H1 (cell line): ENCODE measurements at regions not wholly inside any gene's neighbourhood (a gene's known extent, or its start where the extent isn't known, plus 50 kb on each side); places are given as distances from the start of the nearest gene placed in this dataset.

ENCODE experiments used
- CTCF ChIA-PET: fragments of 300-600 bp; sonication (Branson Sonifier 250); formaldehyde crosslinking; loops from one replicate; lab custom pipeline; 2021; ENCODE audit not compliant: partially characterized antibody; lab: Charles Lee
- POLR2A ChIA-PET: fragments of 300-600 bp; sonication (Branson Sonifier 250); formaldehyde crosslinking; loops from one replicate; lab custom pipeline; 2021; ENCODE audit warnings: inconsistent platforms; ENCODE audit not compliant: partially characterized antibody; lab: Charles Lee
- DNase-seq, 2 experiments: peaks; one replicate each; pipeline versions ENCODE4 v3.0.0 to v3.0.0-alpha.2; 2010 to 2022; ENCODE audit warnings: low spot score in 2 of 2, low read depth in 1 of 2, mixed read lengths in 1 of 2
- FAIRE-seq: peaks from 2 replicates; lab custom pipeline; 2011; peaks lifted over from hg19 to GRCh38; lab: Jason Lieb, UNC
- H2AFZ ChIP-seq: 2 replicates; pipeline ENCODE4 v1.8.1; 2012; ENCODE audit warnings: low read length, inconsistent platforms
- H2AK5ac ChIP-seq: 2 replicates; pipeline ENCODE4 v1.6.1; 2013; ENCODE audit warnings: low read depth, low read length
- H2BK120ac ChIP-seq: replicated peaks from 2 replicates; pipeline ENCODE3; 2013; ENCODE audit warnings: low read depth, low read length, inconsistent platforms
- H2BK12ac ChIP-seq: 2 replicates; pipeline ENCODE4 v1.6.1; 2013; ENCODE audit warnings: low read depth, low read length
- H2BK15ac ChIP-seq: 2 replicates; pipeline ENCODE4 v1.6.1; 2013; ENCODE audit warnings: low read length
- H2BK20ac ChIP-seq: 2 replicates; pipeline ENCODE4 v1.6.1; 2013; ENCODE audit warnings: low read length
- H2BK5ac ChIP-seq: 2 replicates; pipeline ENCODE4 v1.6.1; 2013; ENCODE audit warnings: low read depth, low read length
- H3K14ac ChIP-seq: 2 replicates; pipeline ENCODE4 v1.6.1; 2013; ENCODE audit warnings: inconsistent platforms; ENCODE audit not compliant: insufficient read length
- H3K18ac ChIP-seq: 2 replicates; pipeline ENCODE4 v1.6.1; 2013; ENCODE audit warnings: low read length; ENCODE audit errors: extremely low read depth
- H3K23ac ChIP-seq: 2 replicates; pipeline ENCODE4 v1.6.1; 2013; ENCODE audit warnings: inconsistent platforms; ENCODE audit not compliant: insufficient read length
- H3K23me2 ChIP-seq: 2 replicates; pipeline ENCODE4 v1.6.1; 2013; ENCODE audit warnings: low read depth, low read length
- H3K27ac ChIP-seq: 2 replicates; pipeline ENCODE4 v1.6.1; 2011; ENCODE audit warnings: low read depth, low read length, inconsistent platforms
- H3K27me3 ChIP-seq, 4 experiments: replicated peaks in 1 of 4; 1 replicate in 1 of 4; 2 replicates in 3 of 4; pipeline versions ENCODE4 v1.6.1 to v1.8.1; 2011 to 2013; ENCODE audit warnings: low read length in 3 of 4, mild to moderate bottlenecking in 3 of 4, inconsistent platforms in 2 of 4, mixed read lengths in 2 of 4, moderate library complexity in 1 of 4; ENCODE audit not compliant: control insufficient read depth in 3 of 4, insufficient read depth in 3 of 4; ENCODE audit errors: extremely low read depth in 1 of 4
- H3K36me3 ChIP-seq, 4 experiments: 2 replicates each; pipeline versions ENCODE4 v1.6.1 to v1.8.1; 2011 to 2013; ENCODE audit warnings: mild to moderate bottlenecking in 4 of 4, low read length in 3 of 4, moderate library complexity in 2 of 4, control low read depth in 1 of 4, inconsistent platforms in 1 of 4; ENCODE audit not compliant: insufficient read depth in 4 of 4, control insufficient read depth in 2 of 4
- H3K4ac ChIP-seq: replicated peaks from 2 replicates; pipeline ENCODE3; 2013; ENCODE audit warnings: low read length, low read depth, mixed read lengths, inconsistent platforms; ENCODE audit not compliant: insufficient read length
- H3K4me1 ChIP-seq, 4 experiments: replicated peaks in 1 of 4; 1 replicate in 1 of 4; 2 replicates in 3 of 4; pipeline versions ENCODE4 v1.6.1 to v1.8.1; 2011 to 2013; ENCODE audit warnings: low read length in 3 of 4, inconsistent platforms in 2 of 4, mixed read lengths in 1 of 4; ENCODE audit not compliant: insufficient read depth in 4 of 4, control insufficient read depth in 3 of 4
- H3K4me2 ChIP-seq, 2 experiments: 2 replicates each; pipeline versions ENCODE4 v1.6.1 to v1.8.1; 2011 to 2013; ENCODE audit warnings: low read depth in 2 of 2, low read length in 2 of 2, control low read depth in 1 of 2, inconsistent platforms in 1 of 2, mild to moderate bottlenecking in 1 of 2; ENCODE audit not compliant: insufficient read depth in 1 of 2
- H3K4me3 ChIP-seq, 4 experiments: fragments of 200-600, 300-600 bp in 1 of 4; sonication (generic), shearing (Covaris generic), sonication (Bioruptor Twin) in 1 of 4; 2 replicates each; pipeline versions ENCODE4 v1.5.1 to v1.8.1; 2011 to 2016; ENCODE audit warnings: low read length in 4 of 4, low read depth in 3 of 4, control low read depth in 2 of 4, inconsistent platforms in 2 of 4, mild to moderate bottlenecking in 2 of 4, mixed read lengths in 1 of 4, moderate library complexity in 1 of 4; ENCODE audit not compliant: insufficient read depth in 2 of 4; ENCODE audit errors: extremely low read depth in 1 of 4
- H3K56ac ChIP-seq: replicated peaks from 2 replicates; pipeline ENCODE3; 2013; ENCODE audit warnings: low read depth, mild to moderate bottlenecking, mixed read lengths, low read length, inconsistent platforms; ENCODE audit not compliant: insufficient read length
- H3K79me1 ChIP-seq: 2 replicates; pipeline ENCODE4 v1.6.1; 2013; ENCODE audit warnings: low read depth, low read length, control low read depth
- H3K79me2 ChIP-seq, 2 experiments: 2 replicates each; pipeline versions ENCODE4 v1.6.1 to v1.8.1; 2012 to 2013; ENCODE audit warnings: low read length in 2 of 2, mild to moderate bottlenecking in 2 of 2, inconsistent platforms in 1 of 2; ENCODE audit not compliant: insufficient read depth in 2 of 2, control insufficient read depth in 1 of 2
- H3K9ac ChIP-seq, 4 experiments: replicated peaks in 1 of 4; 1 replicate in 1 of 4; 2 replicates in 3 of 4; pipeline versions ENCODE4 v1.6.1 to v1.8.1; 2011 to 2013; ENCODE audit warnings: low read depth in 3 of 4, low read length in 3 of 4, control low read depth in 2 of 4, mild to moderate bottlenecking in 2 of 4, moderate library complexity in 2 of 4, inconsistent platforms in 1 of 4; ENCODE audit errors: extremely low read depth in 1 of 4
- H3K9me3 ChIP-seq, 2 experiments: 2 replicates each; pipeline versions ENCODE4 v1.6.1 to v1.8.1; 2012 to 2013; ENCODE audit warnings: mild to moderate bottlenecking in 2 of 2, moderate library complexity in 2 of 2, control low read depth in 1 of 2, inconsistent platforms in 1 of 2, low read depth in 1 of 2, low read length in 1 of 2, mixed read lengths in 1 of 2; ENCODE audit not compliant: insufficient read depth in 2 of 2
- H4K20me1 ChIP-seq, 2 experiments: replicated peaks in 1 of 2; 2 replicates each; pipeline versions ENCODE3 to v1.8.1; 2011 to 2013; ENCODE audit warnings: inconsistent platforms in 2 of 2, low read length in 2 of 2, mild to moderate bottlenecking in 1 of 2; ENCODE audit not compliant: insufficient read depth in 2 of 2, control insufficient read depth in 1 of 2
- H4K5ac ChIP-seq: 2 replicates; pipeline ENCODE4 v1.6.1; 2013; ENCODE audit warnings: low read length, low read depth, mixed read lengths, inconsistent platforms; ENCODE audit not compliant: insufficient read length
- H4K8ac ChIP-seq: 2 replicates; pipeline ENCODE4 v1.8.0; 2013; ENCODE audit warnings: mild to moderate bottlenecking, moderate library complexity, low read length, inconsistent platforms; ENCODE audit not compliant: insufficient read depth; ENCODE audit errors: extremely low read depth
- H4K91ac ChIP-seq: replicated peaks from 2 replicates; pipeline ENCODE3; 2013; ENCODE audit warnings: low read length, mixed read lengths, inconsistent platforms; ENCODE audit not compliant: insufficient read length
- BACH1 ChIP-seq: IDR thresholded peaks from 2 replicates; pipeline ENCODE4 v1.6.1; 2012; ENCODE audit warnings: low read length, improper control_type of control experiment
- CBX5 ChIP-seq: fragments of 300-800, 300-1000 bp; sonication (generic); IDR thresholded peaks from 2 replicates; pipeline ENCODE4 v1.7.1; 2016; ENCODE audit warnings: antibody characterized with exemption, low read length, low read depth
- CEBPB ChIP-seq: IDR thresholded peaks from 2 replicates; pipeline ENCODE4 v1.6.1; 2012; ENCODE audit warnings: low read depth, low read length
- CTCF ChIP-seq, 3 experiments: IDR thresholded peaks; 1 replicate in 2 of 3; 2 replicates in 1 of 3; pipeline versions ENCODE4 v1.5.1 to v1.6.1; 2011; ENCODE audit warnings: low read length in 3 of 3, mild to moderate bottlenecking in 3 of 3, inconsistent platforms in 2 of 3, low read depth in 1 of 3, moderate library complexity in 1 of 3; ENCODE audit not compliant: insufficient read depth in 1 of 3; ENCODE audit errors: control extremely low read depth in 1 of 3
- EGR1 ChIP-seq: IDR thresholded peaks from 2 replicates; pipeline ENCODE4 v1.6.1; 2011; ENCODE audit warnings: low read depth, low read length, borderline replicate concordance
- HDAC2 ChIP-seq, 2 experiments: fragments of 300-600 bp in 1 of 2; sonication (generic) in 1 of 2; IDR thresholded peaks; 2 replicates each; pipeline ENCODE4 v1.6.1; 2011 to 2012; ENCODE audit warnings: low read depth in 2 of 2, low read length in 2 of 2, mild to moderate bottlenecking in 2 of 2, moderate library complexity in 2 of 2, borderline replicate concordance in 1 of 2, inconsistent platforms in 1 of 2
- HDAC6 ChIP-seq: IDR thresholded peaks from one replicate; pipeline ENCODE4 v1.7.1; 2012; ENCODE audit warnings: low read depth, mild to moderate bottlenecking, inconsistent platforms, low read length, moderate library complexity
- RNF2 ChIP-seq: fragments of 200-900, 300-1000 bp; sonication (generic); IDR thresholded peaks from 2 replicates; pipeline ENCODE4 v1.7.1; 2016; ENCODE audit warnings: borderline replicate concordance, low read depth, mild to moderate bottlenecking, antibody characterized with exemption, low read length; ENCODE audit not compliant: poor library complexity, severe bottlenecking; ENCODE audit errors: missing control alignments
- SP4 ChIP-seq: IDR thresholded peaks from 2 replicates; pipeline ENCODE4 v1.6.1; 2012; ENCODE audit warnings: low read length, inconsistent platforms
- SRF ChIP-seq: IDR thresholded peaks from 2 replicates; pipeline ENCODE4 v1.6.1; 2011; ENCODE audit warnings: mild to moderate bottlenecking, low read depth, low read length, moderate library complexity
- TAF1 ChIP-seq: IDR thresholded peaks from 2 replicates; pipeline ENCODE4 v1.6.1; 2011; ENCODE audit warnings: mild to moderate bottlenecking, low read depth, low read length
- YY1 ChIP-seq: IDR thresholded peaks from 2 replicates; pipeline ENCODE4 v1.6.1; 2011; ENCODE audit warnings: low read depth, mild to moderate bottlenecking, low read length
- WGBS, 2 experiments: shearing (Covaris generic) in 1 of 2; methylation state at CpG; one replicate each; pipeline versions ENCODE4 v1.1.6 to v1.1.7; 2013 to 2015; ENCODE audit warnings: low lambda C conversion rate in 2 of 2, mixed read lengths in 2 of 2, inconsistent platforms in 1 of 2, low coverage in 1 of 2, missing lambda C conversion rate in 1 of 2; ENCODE audit not compliant: insufficient replicate concordance in 2 of 2, insufficient coverage in 1 of 2, insufficient read length in 1 of 2; ENCODE audit errors: extremely low coverage in 1 of 2, missing lambda C conversion rate in 1 of 2; 5-methylcytosine and 5-hydroxymethylcytosine counted together

- Histone ChIP-seq H3K56ac (no peak overlapping the region), H3K18ac (no peak overlapping the region), H2BK120ac (no peak overlapping the region), H3K4me1 (peaks cover 0 to 3% (median 0%) of the 10 kb centered on the region in 4 experiments; a peak in 1 of 7 replicates), H3K4me3 (no peak overlapping the region), H3K14ac (no peak overlapping the region), H3K27me3 (no peaks in the 10 kb centered on the region), H3K4me2 (no peak overlapping the region), H4K8ac (no peak overlapping the region), H2BK15ac (no peak overlapping the region), H3K79me2 (no peaks in the 10 kb centered on the region), H2BK12ac (no peak overlapping the region), H3K23ac (no peak overlapping the region), H4K20me1 (no peaks in the 10 kb centered on the region), H2BK20ac (no peak overlapping the region), H4K91ac (no peak overlapping the region), H3K27ac (no peak overlapping the region), H3K36me3 (no peaks in the 10 kb centered on the region), H2AFZ (peak overlapping the region; percentile 88), H3K4ac (no peak overlapping the region), H2BK5ac (no peak overlapping the region), H3K23me2 (no peaks in the 10 kb centered on the region; the same call in 1 of the 2 replicates), H4K5ac (peak overlapping the region; percentile 15), H3K9ac (no peak overlapping the region), H2AK5ac (no peak overlapping the region), H3K9me3 (no peaks in the 10 kb centered on the region), H3K79me1 (no peaks in the 10 kb centered on the region)
- DNase-seq (no peak), FAIRE-seq (no peak)
- WGBS, 2 experiments, result 85% methylated on average over 11 of the region's 11 CpGs; no CpG with 5 or more reads in 1 of the 2 experiments
- CTCF ChIA-PET, result interaction anchor here (1.2 to 1.5 kb wide), 2 partner anchors 11 to 94 kb away, joined by 3 to 6 read pairs; no protein-coding TSS in a partner anchor
- POLR2A ChIA-PET, result no interaction called here
- TF ChIP-seq HDAC6 (no peak), SP4 (no peak), CEBPB (no peak), CTCF (IDR thresholded peaks at IDR 0.05; ENCODE audit: control extremely low read depth in 1 of 3, insufficient read depth in 1 of 3, low read depth in 1 of 3, low read length in 3 of 3) (no peak), HDAC2 (IDR thresholded peaks at IDR 0.05; ENCODE audit: borderline replicate concordance in 1 of 2, low read depth in 2 of 2, low read length in 2 of 2) (no peak), EGR1 (no peak), SRF (no peak), RNF2 (no peak), BACH1 (no peak), CBX5 (no peak), TAF1 (no peak), YY1 (no peak)
These were observed 189.2 kb upstream of the EXOC2 start for GRCh38 chr6:882084-882598.
